K562 (cell line): ENCODE measurements at regions not wholly inside any gene's neighbourhood (a gene's known extent, or its start where the extent isn't known, plus 50 kb on each side); places are given as distances from the start of the nearest gene placed in this dataset.

Experiments
- ATAC-seq: fragments of 200-7000 bp; cut with Tn5 transposase; 3 replicates; pipeline ENCODE4 v1.9.1; 2020; ENCODE audit warnings: moderate library complexity
- BruUV-seq: library from RNA; stranded (reverse); fragments of 400-500 nt; replicated peaks from 2 replicates; lab custom pipeline; 2021; lab: Mats Ljungman, UMichigan
- CTCF ChIA-PET: fragments of 300-600 bp; formaldehyde crosslinking; extraction: SDS; loops from one replicate; lab custom pipeline; 2021; ENCODE audit warnings: low intra/inter-chr PET ratio; lab: Yijun Ruan, JAX
- POLR2A ChIA-PET: fragments of 300-600, 350-650 bp; sonication (Branson Sonifier 250); formaldehyde crosslinking; extraction: SDS; loops from one replicate; lab custom pipeline; 2021; ENCODE audit warnings: antibody characterized with exemption, inconsistent platforms; lab: Yijun Ruan, JAX
- DNase-seq, 4 experiments: peaks; one replicate each; pipeline versions ENCODE4 v3.0.0 to v3.0.0-alpha.2; 2011 to 2018; ENCODE audit warnings: low spot score in 3 of 4, mixed read lengths in 3 of 4; ENCODE audit errors: extremely low read depth in 1 of 4
- FAIRE-seq: peaks from 2 replicates; lab custom pipeline; 2011; peaks lifted over from hg19 to GRCh38; lab: Jason Lieb, UNC
- H2AFZ ChIP-seq: 2 replicates; pipeline ENCODE4 v1.6.0; 2011; ENCODE audit warnings: low read depth, low read length, control low read depth, inconsistent platforms
- H3K27ac ChIP-seq: fragments of 200-600 bp; 3 replicates; pipeline ENCODE4 v1.8.0; 2011; ENCODE audit warnings: low read depth, mild to moderate bottlenecking, control low read depth, inconsistent platforms, low read length, moderate library complexity, mixed read lengths; ENCODE audit errors: extremely low read depth
- H3K27me3 ChIP-seq, 2 experiments: fragments of 300-600 bp in 1 of 2; 2 replicates in 1 of 2; 3 replicates in 1 of 2; pipeline versions ENCODE4 v1.6.0 to v1.8.0; 2011; ENCODE audit warnings: inconsistent platforms in 2 of 2, low read length in 2 of 2, mild to moderate bottlenecking in 1 of 2, mixed read lengths in 1 of 2, moderate library complexity in 1 of 2; ENCODE audit not compliant: control insufficient read depth in 2 of 2, insufficient read depth in 2 of 2
- H3K36me3 ChIP-seq: fragments of 300-600 bp; 3 replicates; pipeline ENCODE4 v1.8.0; 2011; ENCODE audit warnings: mild to moderate bottlenecking, low read length, inconsistent platforms; ENCODE audit not compliant: control insufficient read depth, insufficient read depth
- H3K4me1 ChIP-seq, 2 experiments: fragments of 200-600 bp in 1 of 2; replicated peaks in 1 of 2; 2 replicates in 1 of 2; 3 replicates in 1 of 2; pipeline versions ENCODE4 v1.5.1 to v1.8.0; 2011; ENCODE audit warnings: inconsistent platforms in 2 of 2, low read length in 2 of 2, mild to moderate bottlenecking in 1 of 2, mixed read lengths in 1 of 2, moderate library complexity in 1 of 2; ENCODE audit not compliant: control insufficient read depth in 2 of 2, insufficient read depth in 2 of 2
- H3K4me2 ChIP-seq: 2 replicates; pipeline ENCODE4 v1.6.1; 2011; ENCODE audit warnings: low read length, control low read depth, inconsistent platforms, mixed read lengths; ENCODE audit not compliant: insufficient read depth
- H3K4me3 ChIP-seq: fragments of 200-600 bp; sonication (generic), shearing (Covaris generic); 2 replicates; pipeline ENCODE4 v1.5.1; 2016; ENCODE audit warnings: control low read depth, inconsistent platforms
- H3K79me2 ChIP-seq: fragments of 200-600 bp; 3 replicates; pipeline ENCODE4 v1.8.0; 2011; ENCODE audit warnings: low read length, inconsistent platforms; ENCODE audit not compliant: control insufficient read depth, insufficient read depth
- H3K9ac ChIP-seq, 2 experiments: 2 replicates each; pipeline versions ENCODE4 v1.6.0 to v1.6.1; 2011; ENCODE audit warnings: low read depth in 2 of 2, low read length in 2 of 2, control low read depth in 1 of 2, inconsistent platforms in 1 of 2, mild to moderate bottlenecking in 1 of 2, mixed read lengths in 1 of 2; ENCODE audit not compliant: insufficient read depth in 1 of 2
- H3K9me1 ChIP-seq: one replicate; pipeline ENCODE4 v1.6.0; 2011; ENCODE audit warnings: inconsistent platforms, mild to moderate bottlenecking, low read length, moderate library complexity; ENCODE audit not compliant: control insufficient read depth, insufficient read depth
- H3K9me3 ChIP-seq: replicated peaks from 2 replicates; pipeline ENCODE4 v1.5.1; 2011; ENCODE audit warnings: low read depth, low read length, inconsistent platforms; ENCODE audit not compliant: control insufficient read depth, insufficient read depth
- H4K20me1 ChIP-seq: replicated peaks from 2 replicates; pipeline ENCODE4 v1.6.1; 2011; ENCODE audit warnings: low read length, inconsistent platforms, mixed read lengths; ENCODE audit not compliant: control insufficient read depth, insufficient read depth
- CAMTA2 ChIP-seq: fragments of 250-450 bp; sonication (Bioruptor Pico); conservative IDR thresholded peaks from 2 replicates; pipeline ENCODE4 v1.5.1; 2022
- CHCHD3 ChIP-seq: fragments of 250-450 bp; sonication (Bioruptor Pico); IDR thresholded peaks from 2 replicates; pipeline ENCODE4 v2.1.2; 2022; ENCODE audit warnings: mild to moderate bottlenecking
- CREB5 ChIP-seq: fragments of 250-450 bp; sonication (Bioruptor Pico); IDR thresholded peaks from 2 replicates; pipeline ENCODE4 v1.5.0; 2020; ENCODE audit warnings: mild to moderate bottlenecking
- EHMT2 ChIP-seq: fragments of 450-650 bp; IDR thresholded peaks from 2 replicates; pipeline ENCODE4 v1.6.1; 2018; ENCODE audit warnings: antibody characterized with exemption
- FOXJ2 ChIP-seq: fragments of 200-800 bp; sonication (Bioruptor generic); IDR thresholded peaks from 2 replicates; pipeline ENCODE4 v1.6.1; 2016; ENCODE audit warnings: missing genetic modification characterization, missing compliant biosample characterization
- GATAD2A ChIP-seq: fragments of 450-650 bp; IDR thresholded peaks from 2 replicates; pipeline ENCODE4 v1.6.1; 2017
- MTF1 ChIP-seq: fragments of 250-450 bp; sonication (Bioruptor Pico); IDR thresholded peaks from 2 replicates; pipeline ENCODE4 v1.9.0; 2021; ENCODE audit warnings: moderate library complexity, mild to moderate bottlenecking, inconsistent platforms, borderline replicate concordance
- PHB2 ChIP-seq: fragments of 450-650 bp; IDR thresholded peaks from 2 replicates; pipeline ENCODE4 v1.6.1; 2017; ENCODE audit warnings: low read depth
- RNF2 ChIP-seq: sonication (generic); IDR thresholded peaks from 2 replicates; pipeline ENCODE4 v1.6.1; 2016
- SMARCA4 ChIP-seq: fragments of 450-650 bp; IDR thresholded peaks from 2 replicates; pipeline ENCODE4 v1.6.1; 2016
- SPI1 ChIP-seq: IDR thresholded peaks from 2 replicates; pipeline ENCODE4 v1.6.1; 2011; ENCODE audit warnings: low read depth, low read length, control low read depth, borderline replicate concordance
- VEZF1 ChIP-seq: fragments of 200-800 bp; sonication (Bioruptor generic); IDR thresholded peaks from 2 replicates; pipeline ENCODE4 v1.6.1; 2017; ENCODE audit warnings: missing genetic modification characterization, missing compliant biosample characterization
- ZBTB2 ChIP-seq: fragments of 450-650 bp; IDR thresholded peaks from 2 replicates; pipeline ENCODE4 v1.6.1; 2016; ENCODE audit warnings: antibody characterized with exemption
- ZKSCAN3 ChIP-seq: fragments of 250-450 bp; sonication (Bioruptor Pico); IDR thresholded peaks from 2 replicates; pipeline ENCODE4 v1.4.0; 2020
- ZNF140 ChIP-seq: fragments of 250-450 bp; sonication (Bioruptor Pico); IDR thresholded peaks from 2 replicates; pipeline ENCODE4 v1.8.0; 2021; ENCODE audit warnings: moderate library complexity, mild to moderate bottlenecking, inconsistent platforms
- ZNF3 ChIP-seq: fragments of 250-450 bp; sonication (Bioruptor Pico); IDR thresholded peaks from 2 replicates; pipeline ENCODE4 v1.5.0; 2021; ENCODE audit warnings: mild to moderate bottlenecking, moderate library complexity
- ZNF592 ChIP-seq: fragments of 450-650 bp; IDR thresholded peaks from 2 replicates; pipeline ENCODE4 v1.6.1; 2017; ENCODE audit warnings: antibody characterized with exemption, mild to moderate bottlenecking
- WGBS: fragments of 100-300 bp; shearing (Covaris generic); methylation state at CpG from one replicate; pipeline ENCODE4 v1.1.6; 2016; ENCODE audit warnings: low coverage, mixed read lengths; ENCODE audit not compliant: insufficient coverage; ENCODE audit errors: missing lambda C conversion rate; 5-methylcytosine and 5-hydroxymethylcytosine counted together
- in situ Hi-C: fragments of 300-500 bp; cut with MboI; formaldehyde crosslinking; loops from 4 replicates; pipeline ENCODE4 v1.15.0; 2018; ENCODE audit warnings: inconsistent platforms, mixed read lengths
- intact Hi-C: fragments of 100-400 bp; cut with micrococcal nuclease; formaldehyde crosslinking; loops from 2 replicates; pipeline ENCODE4 v1.14.2; 2022

GRCh38 chr13:38228322-38228721, 121.3 kb upstream of the UFM1 start:
- no TSS peak for BruUV-seq
- H2AFZ ChIP-seq = no peak overlapping the region
- H3K4me2 ChIP-seq = no peak overlapping the region
- H3K9ac ChIP-seq = no peak overlapping the region
- H3K4me3 ChIP-seq = no peak overlapping the region
- H3K79me2 ChIP-seq = no peaks in the 10 kb centered on the region
- ATAC-seq (no peak), DNase-seq (no peak), FAIRE-seq (no peak)
- 0% methylated on average over 2 of the region's 2 CpGs for WGBS
- ChIA-PET POLR2A (no interaction called here), CTCF (no interaction called here)
- intact Hi-C loops (no loop called here), in situ Hi-C loops (no loop called here)
- no peaks in the 10 kb centered on the region for H3K9me3 ChIP-seq
- H3K36me3 ChIP-seq = no peaks in the 10 kb centered on the region
- no peaks in the 10 kb centered on the region for H4K20me1 ChIP-seq
- H3K9me1 ChIP-seq = no peaks in the 10 kb centered on the region
- H3K27ac ChIP-seq = no peak overlapping the region
- no peaks in the 10 kb centered on the region for H3K4me1 ChIP-seq
- no peaks in the 10 kb centered on the region for H3K27me3 ChIP-seq
- TF ChIP-seq RNF2 (no peak), GATAD2A (no peak), PHB2 (no peak), ZNF592 (no peak), CAMTA2 (CRISPR knock-in tag) (no peak), ZNF140 (no peak), EHMT2 (no peak), CREB5 (CRISPR knock-in tag) (no peak), VEZF1 (CRISPR knock-in tag) (no peak), FOXJ2 (tag) (no peak), ZNF3 (no peak), ZBTB2 (no peak), SMARCA4 (no peak), MTF1 (CRISPR knock-in tag) (no peak), CHCHD3 (no peak), ZKSCAN3 (CRISPR knock-in tag) (no peak), SPI1 (no peak)
